ENCODE measurements at regions not wholly inside any gene's neighbourhood (a gene's known extent, or its start where the extent isn't known, plus 50 kb on each side); places are given as distances from the start of the nearest gene placed in this dataset.
A peak's percentile ranks its signal among the peaks of the same experiment; 100 is the strongest.

DNA sequence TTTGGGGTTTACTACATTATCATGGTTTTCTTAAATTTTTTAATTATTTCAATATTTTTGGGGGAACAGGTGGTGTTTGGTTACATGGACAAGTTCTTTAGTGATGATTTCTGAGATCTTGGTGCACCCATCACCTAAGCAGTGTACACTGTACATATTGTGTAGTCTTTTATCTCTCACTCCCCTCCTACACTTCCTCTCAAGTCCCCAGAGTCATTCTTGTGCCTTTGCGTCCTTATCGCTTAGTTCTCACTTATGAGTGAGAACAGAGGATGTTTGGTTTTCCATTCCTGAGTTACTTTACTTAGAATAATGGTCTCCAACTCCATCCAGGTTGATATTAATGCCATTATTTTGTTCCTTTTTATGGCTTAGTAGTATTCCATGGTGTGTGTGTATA lies 130.9 kb upstream of the CD93 start:
- H3K27ac ChIP-seq (ENCODE audit: low read length), result no peak overlapping the region
- H3K4me3 ChIP-seq (ENCODE audit: low read length in 2 of 2), result no peak overlapping the region
- H3K9me3 ChIP-seq (ENCODE audit: control insufficient read depth in 2 of 2, low read length in 2 of 2), result no peaks in the 10 kb centered on the region
- H3K36me3 ChIP-seq (ENCODE audit: control insufficient read depth in 2 of 2, insufficient read depth in 2 of 2, low read length in 2 of 2), result no peaks in the 10 kb centered on the region
- no peaks in the 10 kb centered on the region for H3K4me1 ChIP-seq (ENCODE audit: control insufficient read depth, insufficient read depth, low read length)
- no peak overlapping the region for H3K9ac ChIP-seq (ENCODE audit: low read length in 2 of 2)
- H3K27me3 ChIP-seq (ENCODE audit: control insufficient read depth in 1 of 2, insufficient read depth in 2 of 2, low read length in 2 of 2), result no peaks in the 10 kb centered on the region

DNA sequence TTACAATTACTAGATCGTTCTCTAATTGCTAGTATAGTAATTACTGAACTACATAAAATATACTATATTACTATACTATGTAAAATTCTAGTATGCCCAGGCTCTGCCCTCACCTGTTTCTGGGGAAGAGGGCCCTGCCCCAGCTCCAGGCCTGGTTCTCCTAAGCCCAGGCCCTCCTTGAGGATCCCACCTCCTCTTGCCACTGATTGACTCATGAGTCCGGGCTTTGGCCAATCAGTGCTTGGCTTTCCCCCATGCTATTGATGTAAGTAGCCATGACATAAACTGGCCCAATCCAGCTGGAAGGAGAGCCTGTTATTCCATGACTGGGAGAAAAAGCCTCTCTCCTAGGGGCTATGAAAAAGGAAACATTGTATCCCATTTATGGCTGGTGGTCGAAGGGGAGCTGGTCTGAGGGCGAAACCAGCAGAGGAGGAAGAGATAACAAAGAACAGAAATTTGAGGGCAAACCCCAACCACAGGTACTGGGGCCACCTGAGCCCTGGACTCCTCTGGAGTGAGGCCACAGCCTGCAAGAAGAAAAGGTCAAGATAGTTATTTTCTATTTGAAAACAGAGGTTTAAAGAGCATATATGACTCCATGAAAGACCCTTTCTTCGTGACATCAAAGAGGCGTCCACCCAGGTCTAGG lies 129.3 kb upstream of the CD93 start:
- H3K36me3 ChIP-seq (ENCODE audit: control insufficient read depth in 2 of 2, insufficient read depth in 2 of 2, low read length in 2 of 2), result no peaks in the 10 kb centered on the region

DNA sequence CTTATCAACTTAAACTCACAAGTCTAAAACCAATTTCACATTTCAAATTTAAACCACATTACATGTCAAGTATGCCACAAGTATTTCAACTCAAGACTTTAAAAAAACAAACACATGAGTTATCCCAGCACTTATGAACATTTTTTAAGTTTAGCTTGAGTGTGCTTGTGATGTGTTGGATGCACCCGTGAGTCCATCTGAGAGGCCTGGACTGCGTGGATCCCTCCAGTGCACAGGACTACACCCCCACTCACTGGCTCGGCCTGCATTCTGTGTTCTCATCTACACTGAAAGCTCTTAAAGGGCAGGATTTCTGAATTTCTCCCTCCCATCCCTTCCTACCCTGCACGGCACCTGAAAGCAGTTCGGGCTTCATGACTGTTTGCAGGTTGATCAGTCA lies 128.8 kb upstream of the CD93 start:
- Histone ChIP-seq H3K36me3 (ENCODE audit: control insufficient read depth in 2 of 2, insufficient read depth in 2 of 2, low read length in 2 of 2) (no peaks in the 10 kb centered on the region), H3K9me3 (ENCODE audit: control insufficient read depth in 2 of 2, low read length in 2 of 2) (no peaks in the 10 kb centered on the region), H3K27ac (ENCODE audit: low read length) (no peak overlapping the region), H3K9ac (ENCODE audit: low read length in 2 of 2) (no peak overlapping the region), H3K27me3 (ENCODE audit: control insufficient read depth in 1 of 2, insufficient read depth in 2 of 2, low read length in 2 of 2) (no peaks in the 10 kb centered on the region), H3K4me3 (ENCODE audit: low read length in 2 of 2) (no peak overlapping the region), H3K4me1 (ENCODE audit: control insufficient read depth, insufficient read depth, low read length) (no peaks in the 10 kb centered on the region)

More for the DNA sequence above, 129.3 kb upstream of the CD93 start:
- Histone ChIP-seq H3K27ac (ENCODE audit: low read length) (no peak overlapping the region), H3K27me3 (ENCODE audit: control insufficient read depth in 1 of 2, insufficient read depth in 2 of 2, low read length in 2 of 2) (no peaks in the 10 kb centered on the region), H3K4me3 (ENCODE audit: low read length in 2 of 2) (no peak overlapping the region), H3K9ac (ENCODE audit: low read length in 2 of 2) (no peak overlapping the region), H3K4me1 (ENCODE audit: control insufficient read depth, insufficient read depth, low read length) (no peaks in the 10 kb centered on the region), H3K9me3 (ENCODE audit: control insufficient read depth in 2 of 2, low read length in 2 of 2) (no peaks in the 10 kb centered on the region)

DNA sequence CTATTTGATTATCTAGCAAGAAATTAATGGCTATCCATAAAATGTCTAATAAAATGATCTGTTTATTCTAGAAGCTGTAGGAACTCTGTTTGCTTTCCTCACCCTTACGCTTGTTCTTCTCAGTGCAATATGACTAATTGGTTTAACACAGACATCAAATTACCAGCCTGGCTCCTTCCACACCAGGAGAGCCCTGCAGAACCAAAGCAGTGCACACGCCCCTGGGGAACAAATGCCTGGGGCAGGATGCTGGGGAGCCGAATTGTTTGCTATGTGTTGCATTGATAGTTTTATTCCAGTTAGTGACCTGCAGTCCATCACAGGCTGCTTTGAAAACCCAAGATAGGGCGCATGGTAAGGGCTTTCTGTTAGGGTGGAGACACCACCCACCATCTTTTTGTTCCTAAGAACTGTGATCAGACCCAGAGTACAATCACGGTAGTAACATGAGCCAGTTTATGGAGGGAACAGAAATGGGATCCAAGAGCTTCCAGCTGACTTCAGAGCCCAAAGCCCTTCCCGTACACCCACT lies 126.4 kb upstream of the CD93 start:
- Histone ChIP-seq H3K4me1 (ENCODE audit: control insufficient read depth, insufficient read depth, low read length) (peaks cover 2% of the 10 kb centered on the region), H3K9ac (ENCODE audit: low read length in 2 of 2) (no peak overlapping the region), H3K36me3 (ENCODE audit: control insufficient read depth in 2 of 2, insufficient read depth in 2 of 2, low read length in 2 of 2) (no peaks in the 10 kb centered on the region), H3K27ac (ENCODE audit: low read length) (no peak overlapping the region), H3K9me3 (ENCODE audit: control insufficient read depth in 2 of 2, low read length in 2 of 2) (no peaks in the 10 kb centered on the region), H3K27me3 (ENCODE audit: control insufficient read depth in 1 of 2, insufficient read depth in 2 of 2, low read length in 2 of 2) (no peaks in the 10 kb centered on the region), H3K4me3 (ENCODE audit: low read length in 2 of 2) (no peak overlapping the region)

DNA sequence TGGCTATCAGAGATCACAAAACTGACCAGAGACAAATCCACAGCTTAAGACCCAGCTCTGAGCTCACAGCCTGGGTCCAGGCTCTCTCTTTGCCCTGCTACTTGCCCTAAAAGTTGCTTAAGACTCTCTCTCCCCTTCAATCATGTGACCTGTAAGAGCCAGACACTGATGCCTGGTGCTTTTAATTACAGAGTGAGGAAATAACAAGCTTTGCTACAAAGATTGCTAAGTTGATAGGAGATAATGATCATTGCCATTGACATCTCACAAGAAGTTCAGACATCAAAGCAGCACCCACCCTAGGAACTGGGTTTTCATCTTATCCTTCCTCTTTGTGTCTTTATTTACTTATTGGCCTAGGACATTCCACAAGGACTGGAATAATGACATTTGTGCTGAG lies 125.9 kb upstream of the CD93 start:
- Histone ChIP-seq H3K4me1 (ENCODE audit: control insufficient read depth, insufficient read depth, low read length) (peaks cover 2% of the 10 kb centered on the region), H3K36me3 (ENCODE audit: control insufficient read depth in 2 of 2, insufficient read depth in 2 of 2, low read length in 2 of 2) (no peaks in the 10 kb centered on the region), H3K27me3 (ENCODE audit: control insufficient read depth in 1 of 2, insufficient read depth in 2 of 2, low read length in 2 of 2) (no peaks in the 10 kb centered on the region), H3K4me3 (ENCODE audit: low read length in 2 of 2) (no peak overlapping the region), H3K9ac (ENCODE audit: low read length in 2 of 2) (no peak overlapping the region), H3K27ac (ENCODE audit: low read length) (no peak overlapping the region), H3K9me3 (ENCODE audit: control insufficient read depth in 2 of 2, low read length in 2 of 2) (no peaks in the 10 kb centered on the region)

DNA sequence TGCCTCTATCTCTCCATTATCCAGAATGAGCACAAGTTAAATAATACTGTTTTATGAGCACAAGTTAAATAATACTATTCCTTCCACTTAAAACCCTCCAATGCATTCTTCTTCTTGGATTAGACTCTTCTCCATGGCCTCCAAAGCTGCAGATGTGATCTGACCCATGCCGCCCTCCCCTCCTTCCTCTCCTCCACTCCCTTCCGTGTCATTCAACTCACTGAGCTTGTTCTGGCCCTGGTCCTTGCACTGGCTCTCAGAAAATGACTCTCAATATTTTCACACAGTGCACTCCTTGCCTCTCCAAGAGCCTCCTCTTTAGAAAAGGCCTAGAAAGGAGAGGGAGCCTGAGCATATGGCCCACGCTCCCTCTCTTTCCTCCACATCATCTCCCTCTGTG lies 125.0 kb upstream of the CD93 start:
- Histone ChIP-seq H3K9me3 (ENCODE audit: control insufficient read depth in 2 of 2, low read length in 2 of 2) (no peaks in the 10 kb centered on the region), H3K4me3 (ENCODE audit: low read length in 2 of 2) (no peak overlapping the region), H3K4me1 (ENCODE audit: control insufficient read depth, insufficient read depth, low read length) (peaks cover 9% of the 10 kb centered on the region), H3K27me3 (ENCODE audit: control insufficient read depth in 1 of 2, insufficient read depth in 2 of 2, low read length in 2 of 2) (no peaks in the 10 kb centered on the region), H3K27ac (ENCODE audit: low read length) (no peak overlapping the region), H3K36me3 (ENCODE audit: control insufficient read depth in 2 of 2, insufficient read depth in 2 of 2, low read length in 2 of 2) (no peaks in the 10 kb centered on the region), H3K9ac (ENCODE audit: low read length in 2 of 2) (no peak overlapping the region)

DNA sequence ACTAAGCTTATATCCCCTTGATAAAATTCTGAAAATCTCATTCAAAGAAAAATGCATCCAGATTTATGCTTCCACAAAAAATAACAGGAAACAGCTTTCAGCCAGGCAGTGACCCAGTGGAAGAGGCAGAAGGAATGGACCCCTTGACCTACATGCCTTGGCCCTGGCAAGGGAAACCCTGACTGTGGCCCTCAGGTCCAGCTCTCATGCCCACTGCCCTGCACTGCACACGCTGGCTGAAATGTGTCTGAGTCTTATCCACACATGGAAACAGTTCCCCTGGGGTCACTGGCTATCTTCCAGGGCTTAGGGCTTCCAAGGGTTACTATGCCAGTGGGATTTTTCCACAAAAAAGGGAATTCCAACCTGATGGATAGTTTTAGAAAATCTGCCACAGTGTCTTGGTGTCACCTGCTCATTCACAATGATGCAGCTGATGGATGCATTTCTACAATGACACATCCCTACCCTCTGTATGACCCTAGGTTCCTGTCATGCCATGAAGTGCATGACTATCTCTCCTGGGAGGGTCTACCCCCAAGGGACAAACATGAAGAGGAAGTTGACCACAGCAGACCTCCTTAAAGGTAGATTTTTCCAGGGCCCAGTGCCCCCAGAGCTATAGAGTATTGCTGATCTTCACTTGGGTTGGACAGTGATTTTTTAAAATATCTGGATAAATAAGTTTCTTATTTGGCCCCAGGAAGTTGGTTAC lies 121.9 kb upstream of the CD93 start:
- Histone ChIP-seq H3K4me3 (ENCODE audit: low read length in 2 of 2) (no peak overlapping the region), H3K4me1 (ENCODE audit: control insufficient read depth, insufficient read depth, low read length) (peaks cover 36% of the 10 kb centered on the region), H3K27me3 (ENCODE audit: control insufficient read depth in 1 of 2, insufficient read depth in 2 of 2, low read length in 2 of 2) (no peaks in the 10 kb centered on the region), H3K27ac (ENCODE audit: low read length) (no peak overlapping the region), H3K9ac (ENCODE audit: low read length in 2 of 2) (no peak overlapping the region), H3K9me3 (ENCODE audit: control insufficient read depth in 2 of 2, low read length in 2 of 2) (no peaks in the 10 kb centered on the region), H3K36me3 (ENCODE audit: control insufficient read depth in 2 of 2, insufficient read depth in 2 of 2, low read length in 2 of 2) (no peaks in the 10 kb centered on the region)

DNA sequence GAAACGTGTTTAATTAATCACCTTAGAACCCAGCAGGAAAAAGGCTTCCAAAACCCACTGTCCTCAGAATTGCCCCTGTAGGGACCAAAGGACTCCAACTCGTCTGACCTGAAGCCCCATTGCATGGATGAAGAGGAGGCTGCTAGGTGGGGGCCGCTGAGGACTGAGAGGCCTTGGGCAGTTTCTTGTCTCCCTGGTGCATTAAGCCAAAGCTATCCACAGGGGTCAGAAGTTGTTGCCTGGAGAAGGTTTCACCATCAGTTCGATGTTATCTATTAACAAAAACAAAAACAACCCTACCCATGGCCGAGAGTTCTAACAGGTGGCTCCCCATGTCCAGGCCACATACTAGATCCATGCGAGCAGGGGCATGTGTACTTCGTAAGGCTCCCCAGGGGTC lies 120.9 kb upstream of the CD93 start:
- no peak overlapping the region for H3K4me3 ChIP-seq (ENCODE audit: low read length in 2 of 2)
- no peaks in the 10 kb centered on the region for H3K27me3 ChIP-seq (ENCODE audit: control insufficient read depth in 1 of 2, insufficient read depth in 2 of 2, low read length in 2 of 2)
- H3K4me1 ChIP-seq (ENCODE audit: control insufficient read depth, insufficient read depth, low read length), result peaks cover 41% of the 10 kb centered on the region
- H3K9me3 ChIP-seq (ENCODE audit: control insufficient read depth in 2 of 2, low read length in 2 of 2), result no peaks in the 10 kb centered on the region
- no peak overlapping the region for H3K27ac ChIP-seq (ENCODE audit: low read length)
- no peaks in the 10 kb centered on the region for H3K36me3 ChIP-seq (ENCODE audit: control insufficient read depth in 2 of 2, insufficient read depth in 2 of 2, low read length in 2 of 2)
- H3K9ac ChIP-seq (ENCODE audit: low read length in 2 of 2), result no peak overlapping the region

DNA sequence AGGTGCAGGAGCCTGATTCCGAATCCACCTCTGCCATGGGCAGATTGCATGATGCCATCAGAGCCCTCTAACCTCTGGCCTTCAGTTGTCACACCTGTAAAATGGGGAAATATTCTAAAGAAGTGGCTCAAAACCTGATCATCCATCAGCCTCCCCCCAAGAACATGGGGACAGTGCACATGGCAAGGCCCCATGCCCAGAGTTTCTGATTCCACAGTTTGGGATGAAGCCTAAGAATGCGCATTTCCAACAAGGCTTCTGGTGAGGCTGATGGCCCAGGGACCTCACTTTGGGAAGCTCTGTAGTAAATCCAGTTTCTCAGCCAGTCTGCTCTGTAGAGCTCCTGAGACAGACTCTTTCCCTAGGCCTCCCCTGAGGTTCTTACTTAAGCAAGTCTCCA lies 119.9 kb upstream of the CD93 start:
- H3K27ac ChIP-seq (ENCODE audit: low read length), result peak overlapping the region; percentile 94
- H3K4me3 ChIP-seq (ENCODE audit: low read length in 2 of 2), result peak overlapping the region in 1 of 2 donors; percentile 49
- H3K36me3 ChIP-seq (ENCODE audit: control insufficient read depth in 2 of 2, insufficient read depth in 2 of 2, low read length in 2 of 2), result no peaks in the 10 kb centered on the region
- H3K4me1 ChIP-seq (ENCODE audit: control insufficient read depth, insufficient read depth, low read length), result peaks cover 41% of the 10 kb centered on the region
- H3K9me3 ChIP-seq (ENCODE audit: control insufficient read depth in 2 of 2, low read length in 2 of 2), result no peaks in the 10 kb centered on the region
- H3K9ac ChIP-seq (ENCODE audit: low read length in 2 of 2), result peak overlapping the region in 1 of 2 donors; percentile 55
- no peaks in the 10 kb centered on the region for H3K27me3 ChIP-seq (ENCODE audit: control insufficient read depth in 1 of 2, insufficient read depth in 2 of 2, low read length in 2 of 2)

DNA sequence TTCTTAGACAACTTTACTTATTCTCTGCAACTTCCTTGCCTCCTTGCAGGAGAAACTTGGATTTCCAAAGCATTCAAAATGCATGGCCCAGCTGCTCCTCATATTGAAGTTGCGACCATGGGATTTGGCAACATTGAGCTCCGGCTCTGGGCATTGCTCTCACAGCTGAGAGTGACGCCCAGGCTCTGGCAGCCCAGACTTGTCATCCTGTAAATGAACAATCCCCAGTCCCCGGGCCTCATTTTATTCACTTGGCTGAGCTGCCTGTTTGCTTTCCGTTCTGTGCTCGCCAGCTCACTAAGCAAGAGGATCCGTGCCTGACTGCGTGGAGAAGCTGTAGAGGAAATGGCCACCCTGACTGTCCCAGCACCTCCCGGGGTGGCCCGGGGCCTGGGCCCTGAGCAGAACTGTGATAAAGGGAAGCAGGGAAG lies 119.5 kb upstream of the CD93 start:
- Histone ChIP-seq H3K9me3 (ENCODE audit: control insufficient read depth in 2 of 2, low read length in 2 of 2) (no peaks in the 10 kb centered on the region), H3K4me3 (ENCODE audit: low read length in 2 of 2) (peak overlapping the region in 1 of 2 donors; percentile 49), H3K36me3 (ENCODE audit: control insufficient read depth in 2 of 2, insufficient read depth in 2 of 2, low read length in 2 of 2) (no peaks in the 10 kb centered on the region), H3K27me3 (ENCODE audit: control insufficient read depth in 1 of 2, insufficient read depth in 2 of 2, low read length in 2 of 2) (no peaks in the 10 kb centered on the region), H3K4me1 (ENCODE audit: control insufficient read depth, insufficient read depth, low read length) (peaks cover 41% of the 10 kb centered on the region), H3K27ac (ENCODE audit: low read length) (peak overlapping the region; percentile 94), H3K9ac (ENCODE audit: low read length in 2 of 2) (peak overlapping the region in 1 of 2 donors; percentile 55)

DNA sequence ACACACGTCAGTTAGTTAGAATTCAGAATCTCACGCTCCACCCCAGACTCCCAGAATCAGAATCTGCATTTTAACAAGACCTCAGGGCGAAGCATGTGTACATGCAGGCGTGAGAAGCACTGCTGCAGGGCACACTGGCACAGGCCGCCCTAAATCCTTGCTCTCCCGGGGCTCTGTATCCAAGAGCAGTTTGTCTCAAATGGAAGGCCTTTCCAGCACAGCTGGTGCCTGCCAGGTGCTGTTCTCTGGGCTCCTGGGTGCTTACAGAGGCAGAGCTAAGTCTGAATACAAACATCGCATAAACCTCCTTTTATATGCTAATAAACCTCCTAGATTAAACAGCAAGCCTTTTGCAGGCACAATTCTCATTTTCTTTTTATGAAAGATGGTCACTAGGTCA lies 119.1 kb upstream of the CD93 start:
- peak overlapping the region; percentile 94 for H3K27ac ChIP-seq (ENCODE audit: low read length)
- H3K27me3 ChIP-seq (ENCODE audit: control insufficient read depth in 1 of 2, insufficient read depth in 2 of 2, low read length in 2 of 2), result no peaks in the 10 kb centered on the region
- H3K9me3 ChIP-seq (ENCODE audit: control insufficient read depth in 2 of 2, low read length in 2 of 2), result no peaks in the 10 kb centered on the region
- H3K36me3 ChIP-seq (ENCODE audit: control insufficient read depth in 2 of 2, insufficient read depth in 2 of 2, low read length in 2 of 2), result no peaks in the 10 kb centered on the region
- H3K4me1 ChIP-seq (ENCODE audit: control insufficient read depth, insufficient read depth, low read length), result peaks cover 41% of the 10 kb centered on the region
- peak overlapping the region in 1 of 2 donors; percentile 49 for H3K4me3 ChIP-seq (ENCODE audit: low read length in 2 of 2)
- peak overlapping the region in 1 of 2 donors; percentile 42 for H3K9ac ChIP-seq (ENCODE audit: low read length in 2 of 2)

Measured in stomach smooth muscle (tissue), 2 donors.